ENCODE measurements at regions not wholly inside any gene's neighbourhood (a gene's known extent, or its start where the extent isn't known, plus 50 kb on each side); places are given as distances from the start of the nearest gene placed in this dataset.

DNA sequence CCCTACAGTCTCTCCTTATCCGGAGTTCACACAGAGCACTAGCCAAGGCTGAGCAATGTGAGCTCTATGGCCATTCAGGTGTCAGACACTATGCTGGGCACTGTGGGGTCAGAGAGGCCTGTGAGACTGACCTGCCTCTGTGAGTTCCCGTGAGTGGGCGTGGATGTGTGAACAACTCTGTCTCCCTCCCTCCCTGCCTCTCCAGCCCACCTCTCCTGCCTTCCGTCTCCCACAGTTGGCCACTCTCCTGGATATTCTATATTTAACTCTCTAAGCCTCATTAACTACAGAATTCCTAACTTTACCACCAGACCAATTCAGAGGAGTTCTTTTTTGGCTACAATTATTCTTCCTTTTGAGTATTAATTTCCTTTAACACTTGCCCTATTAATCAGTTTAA, 191.6 kb upstream of the NCAM1 start:
- no peak for DNase-seq

GRCh38 chr11:112770033-112770432, 191.2 kb upstream of the NCAM1 start:
- DNase-seq = no peak

DNA sequence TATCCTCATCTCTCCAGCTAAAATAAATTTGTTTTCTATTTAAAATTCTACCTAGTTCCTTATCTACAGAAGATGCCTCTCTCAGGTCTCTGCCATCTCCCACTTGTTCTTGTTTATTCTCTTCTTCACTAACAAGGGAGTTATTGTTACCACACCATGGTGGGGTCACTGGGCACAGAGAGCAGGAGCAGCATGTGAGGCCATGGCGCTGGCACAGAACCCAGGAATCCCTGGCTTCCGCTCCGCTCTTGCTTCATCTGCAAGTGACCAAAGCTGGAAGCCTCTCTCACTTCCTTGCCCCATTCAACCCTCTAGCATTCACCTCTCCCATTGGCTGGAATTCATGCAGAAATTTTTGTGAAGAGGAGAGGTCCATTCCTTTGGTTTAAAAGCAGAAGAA, 190.7 kb upstream of the NCAM1 start:
- no peak for DNase-seq

- no peak for DNase-seq
These were observed 189.4 kb upstream of the NCAM1 start for GRCh38 chr11:112771851-112772250.

DNA sequence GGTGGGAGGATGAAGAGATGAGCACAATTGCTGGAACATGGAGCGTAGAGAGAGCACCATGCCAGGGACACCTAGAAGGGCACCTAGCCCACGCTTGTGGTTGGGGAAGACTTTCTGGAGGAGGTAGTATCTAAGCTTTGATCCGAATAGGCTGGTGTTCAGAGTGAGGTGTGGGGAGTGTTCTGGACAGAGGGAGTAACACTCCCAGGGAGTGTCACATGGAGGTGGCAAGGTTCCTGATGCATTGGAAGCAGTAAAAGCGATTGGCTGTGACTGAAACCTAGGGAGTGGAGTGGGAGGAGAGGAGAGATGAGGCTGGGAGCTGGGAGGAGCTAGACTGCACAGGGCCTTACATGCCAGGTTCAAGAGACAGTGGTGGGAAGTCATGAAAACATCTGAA, 188.0 kb upstream of the NCAM1 start:
- DNase-seq = no peak

DNA sequence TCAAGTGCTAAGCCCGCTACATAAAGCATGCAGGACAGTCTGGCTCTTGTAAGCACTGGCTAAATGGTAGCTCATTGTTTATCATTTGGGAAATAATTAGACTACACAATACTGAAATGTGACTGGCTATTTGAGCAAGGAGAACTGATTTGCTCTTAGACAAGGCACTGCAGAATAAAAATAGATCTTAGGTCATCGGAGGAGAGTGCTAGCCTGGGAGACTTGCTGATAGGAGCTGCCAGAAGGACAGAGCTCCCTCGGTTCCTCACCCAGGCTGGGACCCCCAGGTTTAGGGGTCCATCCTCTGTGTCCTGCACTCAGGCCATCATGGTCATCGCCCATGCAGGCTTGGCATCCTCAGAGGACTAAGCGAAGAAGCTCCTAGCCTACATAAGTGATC, 184.4 kb upstream of the NCAM1 start:
- no peak for DNase-seq

DNA sequence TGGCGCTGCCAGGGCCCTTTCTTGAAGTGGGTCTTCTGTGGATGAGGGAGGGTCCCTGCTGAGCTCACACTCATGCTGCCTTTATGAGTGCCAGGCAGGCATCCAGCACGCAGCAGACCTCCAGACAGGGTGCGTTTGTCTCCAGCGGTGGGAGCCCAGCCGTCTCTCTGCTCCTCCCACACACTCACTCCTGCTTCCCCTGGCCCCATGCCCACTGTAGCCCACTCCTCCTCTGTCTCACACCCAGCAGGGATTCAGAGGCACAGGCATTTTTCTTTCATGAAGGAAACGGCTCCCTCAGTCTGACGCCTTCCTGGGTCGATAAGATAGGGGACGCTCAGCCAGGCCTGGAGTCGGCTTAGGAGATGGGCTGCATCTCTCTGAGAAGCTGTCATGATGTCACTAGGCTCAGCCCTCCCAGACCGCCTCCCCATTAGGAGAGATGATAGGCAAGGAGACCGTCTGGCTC, 183.9 kb upstream of the NCAM1 start:
- DNase-seq = no peak

DNA sequence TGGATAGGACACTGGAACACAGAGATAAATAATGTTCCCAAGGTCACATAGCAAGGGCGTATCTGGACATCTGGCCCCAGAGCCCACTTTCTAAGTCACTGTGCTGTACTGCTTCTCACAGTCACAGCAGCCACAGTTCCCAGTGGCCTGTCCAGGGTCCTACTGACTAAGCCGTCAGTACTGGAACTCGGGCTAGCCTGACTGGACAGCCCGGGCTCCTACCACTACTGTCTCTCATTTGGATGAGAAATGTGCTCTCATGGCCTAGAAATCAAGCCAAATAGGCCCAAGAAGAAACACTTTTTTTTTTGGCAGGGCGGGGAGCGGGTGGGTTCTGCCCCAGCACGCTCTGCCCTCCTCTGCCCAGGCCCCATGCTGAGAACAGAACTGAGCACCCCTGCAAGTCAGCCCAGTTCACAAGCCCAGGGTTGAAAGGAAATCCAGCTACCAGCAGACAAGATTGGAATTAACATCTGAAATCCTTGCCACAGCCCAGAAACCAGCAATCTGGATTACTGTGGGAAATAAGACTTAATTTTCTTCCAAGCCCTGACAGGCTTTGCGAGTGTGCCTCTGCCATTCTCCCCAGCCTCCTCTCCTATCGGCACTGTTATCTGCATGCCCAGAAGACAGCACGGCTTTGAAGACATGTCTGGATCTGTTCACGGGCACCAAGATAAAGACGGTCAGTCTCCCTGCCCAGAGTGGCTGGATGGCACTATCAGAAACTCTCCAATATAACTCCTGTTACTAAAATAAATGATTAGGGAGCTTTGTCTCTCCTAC, 182.9 kb upstream of the NCAM1 start:
- no peak for DNase-seq

DNA sequence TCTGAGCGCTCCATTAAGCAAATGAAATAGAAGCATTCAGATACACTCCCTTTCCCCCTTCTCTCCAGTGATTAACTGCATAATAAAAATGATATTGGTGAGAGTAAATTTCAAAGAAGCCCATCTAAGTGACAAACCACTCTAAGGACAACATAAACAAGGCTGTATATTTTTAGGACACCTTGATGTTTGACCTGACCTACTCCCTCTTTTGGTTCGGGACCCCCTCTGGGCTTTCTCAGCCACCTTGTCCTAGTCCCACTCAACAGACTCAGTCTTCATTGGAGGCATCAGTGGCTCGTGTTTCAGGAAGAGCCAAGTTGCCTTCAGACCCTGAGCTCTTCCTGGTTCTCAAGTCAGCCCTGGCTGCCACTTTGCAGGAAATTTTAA, 182.3 kb upstream of the NCAM1 start:
- no peak for DNase-seq

GRCh38 chr11:112780351-112781087, 180.7 kb upstream of the NCAM1 start:
- DNase-seq = no peak

GRCh38 chr11:112783945-112784322, 177.3 kb upstream of the NCAM1 start:
- no peak for DNase-seq

- DNase-seq = no peak
These were observed 176.7 kb upstream of the NCAM1 start for GRCh38 chr11:112784323-112785073.

GRCh38 chr11:112785149-112785548, 176.1 kb upstream of the NCAM1 start:
- no peak for DNase-seq

DNA sequence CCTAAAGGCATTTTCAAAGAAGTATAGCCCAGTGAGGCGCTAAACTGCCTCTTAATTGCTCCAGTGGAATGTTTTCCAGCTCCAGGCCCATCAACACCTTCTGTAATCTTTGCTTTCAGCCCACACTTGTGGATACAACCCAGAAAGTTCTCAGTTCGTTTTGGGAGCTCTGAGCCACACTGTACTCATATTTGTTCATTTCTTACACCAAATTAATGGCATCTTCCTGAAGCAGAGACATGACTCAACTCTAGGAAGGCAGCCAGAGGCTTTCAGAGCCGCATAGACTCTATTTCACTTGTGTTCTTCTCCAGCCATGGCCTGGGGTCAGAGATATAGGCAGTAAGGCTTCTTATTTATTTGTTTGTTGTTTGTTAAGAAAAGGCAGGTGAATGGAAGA, 175.5 kb upstream of the NCAM1 start:
- no peak for DNase-seq

DNA sequence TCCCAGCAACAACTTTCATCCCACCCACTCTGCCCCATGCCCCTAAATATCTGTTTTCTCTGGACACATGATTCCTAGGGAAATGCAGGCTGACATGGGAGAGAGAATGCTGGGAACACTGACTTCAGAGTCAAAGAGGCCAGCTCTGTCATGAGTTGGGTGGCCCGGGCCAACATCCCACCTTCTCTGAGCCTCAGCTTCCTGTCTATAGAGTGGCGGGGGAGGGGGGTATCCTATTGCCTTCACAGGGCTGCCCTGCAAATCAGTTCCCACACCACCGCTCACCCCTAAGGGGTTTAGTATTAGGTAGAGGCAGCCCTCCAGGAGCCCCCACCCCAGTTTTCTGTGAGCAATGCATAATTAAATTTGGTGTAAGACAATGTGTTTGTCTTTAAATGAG, 175.0 kb upstream of the NCAM1 start:
- DNase-seq = no peak

DNA sequence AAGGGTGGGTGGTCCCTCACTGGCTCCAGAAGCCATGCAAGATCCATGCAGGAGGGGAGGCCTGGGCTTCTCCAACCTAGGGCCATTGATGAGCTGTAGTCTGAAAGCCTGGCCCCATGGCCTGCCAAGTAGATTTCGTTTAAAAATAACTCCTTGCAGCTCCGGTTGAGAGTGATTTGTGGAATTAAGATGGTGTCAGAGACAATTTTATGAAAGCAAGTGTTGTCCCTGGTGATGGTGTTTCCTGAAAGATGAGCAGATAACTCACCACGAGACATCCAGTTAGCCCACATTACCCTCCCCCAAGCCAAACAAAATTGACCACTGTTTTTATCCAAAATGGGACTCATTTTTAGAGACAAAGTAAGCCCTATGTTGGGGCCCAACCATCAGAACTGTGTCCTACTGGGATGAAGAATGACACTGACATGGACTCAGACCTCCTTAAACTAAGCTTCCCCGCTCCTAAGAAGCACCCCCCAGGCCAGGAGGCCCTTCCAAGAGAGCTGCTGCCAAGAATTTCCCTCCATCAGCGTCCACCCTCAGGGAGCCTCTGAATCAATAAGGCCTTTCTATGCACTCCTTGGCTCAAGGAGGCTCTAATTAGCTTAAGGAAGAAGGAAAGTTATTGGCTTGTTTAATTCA, 174.2 kb upstream of the NCAM1 start:
- DNase-seq = no peak

- no peak for DNase-seq
These were observed 171.7 kb upstream of the NCAM1 start for GRCh38 chr11:112789481-112789880.

GRCh38 chr11:112790286-112790685, 170.9 kb upstream of the NCAM1 start:
- no peak for DNase-seq

DNA sequence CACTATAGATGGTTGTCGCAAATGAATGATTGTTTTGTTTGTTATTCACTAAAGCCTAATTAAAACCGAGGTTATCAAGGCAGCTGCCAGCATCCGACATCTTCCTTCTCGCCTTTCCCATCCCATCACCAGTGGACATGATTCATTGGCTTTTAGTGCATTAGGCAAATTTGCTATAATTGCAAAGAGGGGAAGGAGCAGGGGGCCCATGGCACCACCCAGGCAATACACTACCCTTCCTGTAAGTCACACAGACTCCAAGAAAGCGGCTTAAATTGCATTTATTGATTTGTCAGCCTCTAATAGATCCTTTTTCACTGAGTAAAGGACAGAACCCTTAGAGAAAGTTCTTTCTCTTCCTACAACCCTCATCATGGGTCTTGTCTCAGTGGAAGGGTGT, 169.2 kb upstream of the NCAM1 start:
- DNase-seq = no peak

- DNase-seq = no peak
These were observed 167.8 kb upstream of the NCAM1 start for GRCh38 chr11:112793416-112793815.

- no peak for DNase-seq
These were observed 166.8 kb upstream of the NCAM1 start for GRCh38 chr11:112794331-112794846.

DNA sequence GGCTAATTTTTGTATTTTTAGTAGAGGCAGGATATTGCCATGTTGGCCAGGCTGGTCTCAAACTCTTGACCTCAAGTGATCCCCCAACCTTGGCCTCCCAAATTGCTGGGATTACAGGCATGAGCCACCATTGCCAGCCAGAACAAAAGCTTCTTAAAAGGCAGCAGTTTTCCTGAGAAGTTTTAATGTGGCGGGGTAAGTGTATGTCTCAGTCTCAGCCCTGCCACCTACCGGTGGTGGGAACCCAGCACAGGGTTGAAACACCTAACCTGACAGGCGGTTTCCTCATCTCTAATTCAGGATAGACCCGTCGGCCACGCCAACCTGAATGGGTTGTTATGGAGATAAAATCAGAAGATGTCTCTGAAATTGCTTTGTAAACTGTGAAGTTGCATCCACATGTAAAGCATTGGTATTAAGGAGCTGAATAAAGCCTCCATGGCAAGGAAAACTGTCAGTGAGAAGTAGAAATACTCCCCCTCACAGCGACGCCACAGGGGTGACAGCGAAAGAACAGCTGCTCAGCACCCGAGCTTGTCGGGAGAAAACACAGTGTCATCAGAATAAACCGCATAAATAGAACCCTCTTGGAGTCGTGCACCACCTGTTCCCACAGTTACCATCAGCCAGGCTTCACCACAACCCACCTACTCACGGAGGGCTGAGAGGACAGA, 165.9 kb upstream of the NCAM1 start:
- DNase-seq = no peak

All from activated CD8-positive, alpha-beta memory T cell treated with anti-CD3 and anti-CD28 coated beads, Interleukin-2, amount 50 U/mL, for 48 hours (primary cell).